Loucy (cell line): ENCODE measurements at regions not wholly inside any gene's neighbourhood (a gene's known extent, or its start where the extent isn't known, plus 50 kb on each side); places are given as distances from the start of the nearest gene placed in this dataset.

Experiments used
- H2AFZ ChIP-seq: fragments of 200-600 bp; sonication (generic); 2 replicates; pipeline ENCODE4 v1.6.0; 2016; ENCODE audit warnings: antibody characterized with exemption, mild to moderate bottlenecking, low read length, moderate library complexity
- H3F3A ChIP-seq: fragments of 200-600 bp; 2 replicates; pipeline ENCODE4 v1.6.0; 2016; ENCODE audit warnings: antibody characterized with exemption, low read depth, mild to moderate bottlenecking
- H3K27me3 ChIP-seq: fragments of 200-600 bp; sonication (generic); 2 replicates; pipeline ENCODE4 v1.6.1; 2014; ENCODE audit warnings: low read length, mild to moderate bottlenecking; ENCODE audit not compliant: insufficient read depth, poor library complexity, severe bottlenecking
- H3K36me3 ChIP-seq: fragments of 200-600 bp; sonication (generic); 2 replicates; pipeline ENCODE4 v1.6.1; 2016; ENCODE audit warnings: low read length; ENCODE audit not compliant: insufficient read depth
- H3K4me1 ChIP-seq: fragments of 200-600 bp; sonication (generic); 2 replicates; pipeline ENCODE4 v1.5.1; 2014; ENCODE audit warnings: low read length, mild to moderate bottlenecking; ENCODE audit not compliant: insufficient read depth, poor library complexity, severe bottlenecking
- H3K4me2 ChIP-seq: fragments of 200-600 bp; sonication (generic); 2 replicates; pipeline ENCODE4 v1.6.0; 2014; ENCODE audit warnings: antibody characterized with exemption, low read length, low read depth, mild to moderate bottlenecking; ENCODE audit not compliant: poor library complexity, severe bottlenecking
- H3K4me3 ChIP-seq: fragments of 200-600 bp; sonication (generic); 2 replicates; pipeline ENCODE4 v1.5.1; 2014; ENCODE audit warnings: low read length, mild to moderate bottlenecking, mixed read lengths; ENCODE audit not compliant: poor library complexity, severe bottlenecking
- H3K79me2 ChIP-seq: fragments of 200-600 bp; sonication (generic); 2 replicates; pipeline ENCODE4 v1.6.1; 2014; ENCODE audit warnings: low read length; ENCODE audit not compliant: insufficient read depth
- H3K9ac ChIP-seq: fragments of 200-600 bp; sonication (generic); 2 replicates; pipeline ENCODE4 v1.6.0; 2014; ENCODE audit warnings: mild to moderate bottlenecking, low read depth, low read length, moderate library complexity; ENCODE audit not compliant: poor library complexity, severe bottlenecking
- H3K9me2 ChIP-seq: fragments of 200-600 bp; sonication (generic); replicated peaks from 2 replicates; pipeline ENCODE4 v1.6.1; 2016; ENCODE audit warnings: low read depth, low read length, mixed read lengths
- H3K9me3 ChIP-seq: fragments of 200-600 bp; sonication (generic); 2 replicates; pipeline ENCODE4 v1.6.1; 2014; ENCODE audit warnings: mild to moderate bottlenecking, antibody characterized with exemption, low read length, low read depth; ENCODE audit not compliant: insufficient read depth
- H4K20me1 ChIP-seq: fragments of 200-600 bp; sonication (generic); 2 replicates; pipeline ENCODE4 v1.6.0; 2014; ENCODE audit warnings: antibody characterized with exemption, low read length, mild to moderate bottlenecking; ENCODE audit not compliant: insufficient read depth, poor library complexity, severe bottlenecking
- CTCF ChIP-seq: fragments of 200-600 bp; sonication (generic); conservative IDR thresholded peaks from 2 replicates; pipeline ENCODE4 v1.5.1; 2014; ENCODE audit warnings: mild to moderate bottlenecking, antibody characterized with exemption, low read length
- EZH2phosphoT487 ChIP-seq: fragments of 200-600 bp; IDR thresholded peaks from 2 replicates; pipeline ENCODE4 v1.6.1; 2018; ENCODE audit warnings: antibody characterized with exemption, mild to moderate bottlenecking, moderate library complexity, borderline replicate concordance

DNA sequence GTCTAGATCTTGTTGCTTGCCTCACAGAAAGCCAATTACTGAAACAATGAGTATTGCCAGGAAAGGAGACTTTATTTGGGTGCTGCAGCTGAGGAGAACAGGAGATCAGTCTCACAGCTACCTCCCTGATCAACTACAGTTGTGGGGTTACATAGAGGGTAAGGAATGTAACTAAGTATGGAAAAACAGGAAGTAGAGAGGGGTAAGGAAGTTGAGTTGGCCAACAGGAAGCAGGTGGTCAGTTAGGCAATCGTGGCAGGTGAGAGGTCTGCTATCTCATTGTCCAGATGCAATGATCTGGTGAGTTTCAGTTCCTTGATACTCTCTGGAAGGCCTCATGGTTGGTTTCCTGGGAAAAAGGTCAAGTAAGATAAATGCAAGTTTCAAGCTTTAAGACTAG, 333.1 kb upstream of the GOT2 start:
- no peaks in the 10 kb centered on the region; the same call in 1 of the 2 replicates for H3K9me3 ChIP-seq
- H3K4me2 ChIP-seq: no peak overlapping the region
- no peak overlapping the region for H2AFZ ChIP-seq
- no peaks in the 10 kb centered on the region for H4K20me1 ChIP-seq
- no peak overlapping the region for H3K9ac ChIP-seq
- no peaks in the 10 kb centered on the region for H3K9me2 ChIP-seq
- no peaks in the 10 kb centered on the region for H3K79me2 ChIP-seq
- TF ChIP-seq EZH2phosphoT487 (no peak), CTCF (no peak)
- no peaks in the 10 kb centered on the region for H3K36me3 ChIP-seq
- H3F3A ChIP-seq: no peaks in the 10 kb centered on the region
- H3K4me3 ChIP-seq: no peak overlapping the region
- no peaks in the 10 kb centered on the region for H3K27me3 ChIP-seq
- H3K4me1 ChIP-seq: no peaks in the 10 kb centered on the region

- no peak overlapping the region for H2AFZ ChIP-seq
- H3K36me3 ChIP-seq: no peaks in the 10 kb centered on the region
- no peak overlapping the region for H3K4me2 ChIP-seq
- H3K4me1 ChIP-seq: no peaks in the 10 kb centered on the region
- H4K20me1 ChIP-seq: no peaks in the 10 kb centered on the region
- H3K9ac ChIP-seq: no peak overlapping the region
- H3K9me3 ChIP-seq: no peaks in the 10 kb centered on the region
- H3K27me3 ChIP-seq: no peaks in the 10 kb centered on the region
- H3K9me2 ChIP-seq: no peaks in the 10 kb centered on the region
- no peaks in the 10 kb centered on the region for H3F3A ChIP-seq
- no peak for TF ChIP-seq CTCF
- TF ChIP-seq EZH2phosphoT487: no peak
- H3K79me2 ChIP-seq: no peaks in the 10 kb centered on the region
- no peak overlapping the region for H3K4me3 ChIP-seq
Measured at GRCh38 chr16:59060207-59060606, 326.1 kb upstream of the GOT2 start.

GRCh38 chr16:59058250-59058649, 324.1 kb upstream of the GOT2 start:
- Histone ChIP-seq H4K20me1 (no peaks in the 10 kb centered on the region), H3K4me1 (no peaks in the 10 kb centered on the region), H3K36me3 (no peaks in the 10 kb centered on the region), H3K9ac (no peak overlapping the region), H3K4me2 (no peak overlapping the region), H2AFZ (no peak overlapping the region), H3K9me3 (no peaks in the 10 kb centered on the region), H3F3A (no peaks in the 10 kb centered on the region), H3K79me2 (no peaks in the 10 kb centered on the region), H3K27me3 (no peaks in the 10 kb centered on the region), H3K4me3 (no peak overlapping the region), H3K9me2 (no peaks in the 10 kb centered on the region)
- TF ChIP-seq CTCF (no peak), EZH2phosphoT487 (no peak)
